PC-3 (cell line): ENCODE measurements at regions not wholly inside any gene's neighbourhood (a gene's known extent, or its start where the extent isn't known, plus 50 kb on each side); places are given as distances from the start of the nearest gene placed in this dataset.

Experiments used
- ATAC-seq: fragments of 200-7000 bp; cut with Tn5 transposase; 2 replicates; pipeline ENCODE4 v1.9.1; 2020; ENCODE audit warnings: mild to moderate bottlenecking, moderate library complexity
- BruUV-seq: library from RNA; stranded (reverse); fragments of 400-500 nt; replicated peaks from 2 replicates; lab custom pipeline; 2021; lab: Mats Ljungman, UMichigan
- CTCF ChIA-PET: fragments of 300-600 bp; sonication (Branson Sonifier 250); formaldehyde crosslinking; loops from one replicate; lab custom pipeline; 2022; ENCODE audit warnings: antibody characterized with exemption; lab: Charles Lee
- POLR2A ChIA-PET: fragments of 300-600 bp; sonication (Branson Sonifier 250); formaldehyde crosslinking; loops from one replicate; lab custom pipeline; 2022; ENCODE audit warnings: antibody characterized with exemption; ENCODE audit not compliant: unreplicated experiment; lab: Charles Lee
- DNase-seq: peaks from one replicate; pipeline ENCODE4 v3.0.0-alpha.2; 2015
- H2AFZ ChIP-seq: fragments of 300-600 bp; sonication (generic); 2 replicates; pipeline ENCODE4 v1.6.0; 2016; ENCODE audit warnings: antibody characterized with exemption, low read length
- H3F3A ChIP-seq: fragments of 300-600 bp; sonication (generic); one replicate; pipeline ENCODE4 v1.6.0; 2017; ENCODE audit warnings: antibody characterized with exemption, low read length, control low read depth, mild to moderate bottlenecking; ENCODE audit not compliant: unreplicated experiment
- H3K27ac ChIP-seq: fragments of 300-600 bp; sonication (generic); 2 replicates; pipeline ENCODE4 v1.5.1; 2016; ENCODE audit warnings: mild to moderate bottlenecking, low read length
- H3K27me3 ChIP-seq: fragments of 300-600 bp; sonication (generic); 2 replicates; pipeline ENCODE4 v1.6.1; 2016; ENCODE audit warnings: low read length, mixed read lengths
- H3K36me3 ChIP-seq: fragments of 300-600 bp; sonication (generic); 2 replicates; pipeline ENCODE4 v1.6.1; 2016; ENCODE audit warnings: low read depth, mixed run types, low read length, mixed read lengths
- H3K4me1 ChIP-seq: fragments of 300-600 bp; sonication (generic); 2 replicates; pipeline ENCODE4 v1.5.1; 2016; ENCODE audit warnings: low read length; ENCODE audit not compliant: insufficient read depth
- H3K4me2 ChIP-seq: fragments of 300-600 bp; sonication (generic); 2 replicates; pipeline ENCODE4 v1.6.0; 2016; ENCODE audit warnings: low read length
- H3K4me3 ChIP-seq: fragments of 300-600 bp; sonication (generic); 2 replicates; pipeline ENCODE4 v1.5.1; 2016; ENCODE audit warnings: mild to moderate bottlenecking, low read length, mixed read lengths
- H3K79me2 ChIP-seq: fragments of 300-600 bp; sonication (generic); 2 replicates; pipeline ENCODE4 v1.6.1; 2017; ENCODE audit warnings: low read length, mixed read lengths
- H3K9ac ChIP-seq: fragments of 300-600 bp; sonication (generic); 2 replicates; pipeline ENCODE4 v1.6.0; 2016; ENCODE audit warnings: mild to moderate bottlenecking, low read length
- H3K9me2 ChIP-seq: fragments of 300-600 bp; sonication (generic); replicated peaks from 2 replicates; pipeline ENCODE4 v1.6.1; 2016; ENCODE audit warnings: mixed run types, low read length, mixed read lengths
- H3K9me3 ChIP-seq: fragments of 300-600 bp; sonication (generic); 2 replicates; pipeline ENCODE4 v1.6.1; 2016; ENCODE audit warnings: low read length, mixed read lengths
- H4K20me1 ChIP-seq: fragments of 300-600 bp; sonication (generic); 2 replicates; pipeline ENCODE4 v1.6.1; 2016; ENCODE audit warnings: low read length, mixed read lengths
- CTCF ChIP-seq: fragments of 300-600 bp; sonication (generic); conservative IDR thresholded peaks from 2 replicates; pipeline ENCODE4 v1.5.1; 2017; ENCODE audit warnings: antibody characterized with exemption, low read depth, mild to moderate bottlenecking, low read length
- EZH2 ChIP-seq: fragments of 300-600 bp; sonication (generic); IDR thresholded peaks from one replicate; pipeline ENCODE4 v1.6.1; 2017; ENCODE audit warnings: antibody characterized with exemption, mild to moderate bottlenecking, low read length; ENCODE audit not compliant: unreplicated experiment
- EZH2phosphoT487 ChIP-seq: fragments of 300-600 bp; sonication (generic); IDR thresholded peaks from 2 replicates; pipeline ENCODE4 v1.6.1; 2018; ENCODE audit warnings: mild to moderate bottlenecking, antibody characterized with exemption, low read length, borderline replicate concordance
- intact Hi-C: fragments of 100-400 bp; cut with micrococcal nuclease; formaldehyde crosslinking; loops from 2 replicates; pipeline ENCODE4 v1.9.0; 2023

GRCh38 chr1:106956721-106957120 lies 99.8 kb upstream of the PRMT6 start:
- no TSS peak for BruUV-seq
- H3K79me2 ChIP-seq, result no peaks in the 10 kb centered on the region
- intact Hi-C loops, result loop anchor here (5.0 kb wide), 1 partner anchor 186 kb away; the partner anchor contains the start of gene NTNG1
- H3K9me2 ChIP-seq, result no peaks in the 10 kb centered on the region
- H3K27ac ChIP-seq, result no peak overlapping the region
- CTCF ChIA-PET, result no interaction called here
- H2AFZ ChIP-seq, result no peak overlapping the region
- H3K36me3 ChIP-seq, result no peaks in the 10 kb centered on the region
- H3F3A ChIP-seq, result no peaks in the 10 kb centered on the region
- H4K20me1 ChIP-seq, result no peaks in the 10 kb centered on the region
- H3K27me3 ChIP-seq, result no peaks in the 10 kb centered on the region
- H3K4me1 ChIP-seq, result no peaks in the 10 kb centered on the region
- H3K4me2 ChIP-seq, result no peak overlapping the region
- POLR2A ChIA-PET, result no interaction called here
- no peak overlapping the region for H3K4me3 ChIP-seq
- DNase-seq (no peak), ATAC-seq (no peak)
- TF ChIP-seq EZH2, result no peak
- TF ChIP-seq EZH2phosphoT487, result no peak
- no peak for TF ChIP-seq CTCF
- no peak overlapping the region for H3K9ac ChIP-seq
- H3K9me3 ChIP-seq, result no peaks in the 10 kb centered on the region

DNA sequence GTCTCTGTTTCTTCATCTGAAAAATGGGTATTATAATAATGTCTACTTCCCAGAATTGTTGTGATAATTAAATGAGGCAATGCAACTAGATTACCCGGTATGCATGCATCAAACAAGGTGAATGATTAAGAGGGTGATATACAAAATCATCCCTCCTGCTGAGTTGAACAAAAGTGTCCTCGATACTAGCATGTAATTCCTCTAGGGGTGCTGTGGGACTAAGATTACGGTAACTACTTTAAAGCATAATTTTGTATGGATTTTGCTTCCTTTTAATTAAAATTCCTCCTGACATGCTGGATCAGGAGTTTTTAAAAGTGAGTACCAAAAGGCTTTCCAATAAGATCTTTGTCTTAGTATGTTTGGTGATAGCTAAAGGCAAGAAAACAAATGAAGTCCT lies 98.7 kb upstream of the PRMT6 start:
- Histone ChIP-seq H3K79me2 (no peaks in the 10 kb centered on the region), H3K4me1 (0 out of 2 replicates have a peak, but pooled peaks cover 7% of the 10 kb centered on the region), H3K9me3 (no peaks in the 10 kb centered on the region), H4K20me1 (no peaks in the 10 kb centered on the region), H3K27me3 (no peaks in the 10 kb centered on the region), H3K4me3 (no peak overlapping the region), H3K4me2 (no peak overlapping the region), H3K36me3 (no peaks in the 10 kb centered on the region), H3K9ac (no peak overlapping the region), H3K9me2 (no peaks in the 10 kb centered on the region), H2AFZ (no peak overlapping the region), H3K27ac (no peak overlapping the region), H3F3A (no peaks in the 10 kb centered on the region)
- intact Hi-C loops, result loop anchor here (5.0 kb wide), 1 partner anchor 185 kb away; the partner anchor contains the start of gene NTNG1
- TF ChIP-seq EZH2phosphoT487, result no peak
- peak; percentile 56 for TF ChIP-seq CTCF
- no peak for TF ChIP-seq EZH2
- no peak for ATAC-seq
- POLR2A ChIA-PET, result no interaction called here
- CTCF ChIA-PET, result no interaction called here
- BruUV-seq, result no TSS peak
- peak; percentile 24 for DNase-seq

DNA sequence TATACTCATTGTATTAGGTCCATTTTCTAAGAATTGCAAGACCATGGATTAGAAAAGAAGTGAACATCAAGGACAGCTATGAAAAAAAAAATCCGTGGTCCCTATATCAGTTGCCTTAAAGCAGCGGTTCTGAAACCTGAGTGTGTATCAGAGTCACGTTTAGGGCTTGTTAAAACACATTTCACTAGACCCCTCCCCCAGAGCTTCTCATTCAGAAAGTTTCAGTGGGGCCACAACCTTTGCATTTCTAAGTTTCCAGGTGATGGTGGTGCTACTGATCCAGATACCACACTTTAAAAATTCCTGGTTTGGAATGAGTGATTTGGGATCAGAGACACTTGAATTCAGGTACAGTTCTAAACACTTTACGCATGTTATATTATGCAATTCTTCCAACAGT lies 96.1 kb upstream of the PRMT6 start:
- CTCF ChIA-PET, result no interaction called here
- intact Hi-C loops, result loop anchor here (10.0 kb wide), 1 partner anchor 64 kb away; no protein-coding TSS in a partner anchor
- Histone ChIP-seq H2AFZ (no peak overlapping the region), H3K9me2 (no peaks in the 10 kb centered on the region), H4K20me1 (no peaks in the 10 kb centered on the region), H3F3A (no peaks in the 10 kb centered on the region), H3K4me2 (no peak overlapping the region), H3K9me3 (no peaks in the 10 kb centered on the region), H3K36me3 (no peaks in the 10 kb centered on the region), H3K79me2 (no peaks in the 10 kb centered on the region), H3K27me3 (no peaks in the 10 kb centered on the region), H3K9ac (no peak overlapping the region), H3K27ac (no peak overlapping the region), H3K4me3 (no peak overlapping the region), H3K4me1 (0 out of 2 replicates have a peak, but pooled peaks cover 7% of the 10 kb centered on the region)
- ATAC-seq (no peak), DNase-seq (no peak)
- TF ChIP-seq CTCF (no peak), EZH2phosphoT487 (no peak), EZH2 (no peak)
- POLR2A ChIA-PET, result no interaction called here
- no TSS peak for BruUV-seq
